ENCODE measurements at regions not wholly inside any gene's neighbourhood (a gene's known extent, or its start where the extent isn't known, plus 50 kb on each side); places are given as distances from the start of the nearest gene placed in this dataset.

- TF ChIP-seq EZH2 (IDR thresholded peaks at IDR 0.05) (no peak), POLR2AphosphoS5 (IDR thresholded peaks at IDR 0.05; ENCODE audit: borderline replicate concordance, low read depth, low read length) (no peak), FOXP2 (optimal IDR thresholded peaks at IDR 0.05; ENCODE audit: control extremely low read depth, extremely low read length, insufficient read depth) (no peak)
Observed at GRCh38 chr14:28661171-28661772, 105.3 kb upstream of the FOXG1 start.
